ENCODE measurements at regions not wholly inside any gene's neighbourhood (a gene's known extent, or its start where the extent isn't known, plus 50 kb on each side); places are given as distances from the start of the nearest gene placed in this dataset.
"Not testable (repeated sequence)": the region's sequence is repeated elsewhere in the genome, so short reads cannot be mapped to it uniquely, and the experiment has no call there.

- peak; percentile 60 to 71 for DNase-seq
Observed at GRCh38 chr12:4153343-4153892, 120.1 kb upstream of the CCND2 start.

- peak in 1 of 2 donors; percentile 18 for DNase-seq
Observed at GRCh38 chr12:4152145-4152795, 121.3 kb upstream of the CCND2 start.

- DNase-seq, result peak in 1 of 2 donors; percentile 11
Observed at GRCh38 chr12:4151362-4152121, 122.0 kb upstream of the CCND2 start.

GRCh38 chr12:4150355-4150754 is 123.2 kb upstream of the CCND2 start:
- DNase-seq, result peak in 1 of 2 donors; percentile 11

- DNase-seq, result peak; percentile 33 to 53
Observed at GRCh38 chr12:4148418-4149056, 125.0 kb upstream of the CCND2 start.

GRCh38 chr12:4147031-4147481 is 126.5 kb upstream of the CCND2 start:
- no peak for DNase-seq

- DNase-seq, result peak; percentile 68 to 74
Observed at GRCh38 chr12:4145990-4146859, 127.3 kb upstream of the CCND2 start.

- DNase-seq, result no peak
Observed at GRCh38 chr12:4144676-4145075, 128.9 kb upstream of the CCND2 start.

GRCh38 chr12:4143896-4144295 is 129.7 kb upstream of the CCND2 start:
- DNase-seq, result no peak

GRCh38 chr12:4141348-4142270 is 132.0 kb upstream of the CCND2 start:
- no peak for DNase-seq

- DNase-seq, result no peak
Observed at GRCh38 chr12:4140581-4141301, 132.8 kb upstream of the CCND2 start.

- no peak for DNase-seq
Observed at GRCh38 chr12:4139191-4139590, 134.4 kb upstream of the CCND2 start.

GRCh38 chr12:4138532-4138931 is 135.0 kb upstream of the CCND2 start:
- not testable (repeated sequence) for DNase-seq

- no peak for DNase-seq
Observed at GRCh38 chr12:4138051-4138450, 135.5 kb upstream of the CCND2 start.

GRCh38 chr12:4137441-4137840 is 136.1 kb upstream of the CCND2 start:
- no peak for DNase-seq

- no peak for DNase-seq
Observed at GRCh38 chr12:4137015-4137414, 136.5 kb upstream of the CCND2 start.

- DNase-seq, result peak; percentile 73 to 80
Observed at GRCh38 chr12:4135919-4136605, 137.5 kb upstream of the CCND2 start.

- DNase-seq, result no peak
Observed at GRCh38 chr12:4134448-4135263, 138.9 kb upstream of the CCND2 start.
